GM12801 (cell line): ENCODE measurements at regions not wholly inside any gene's neighbourhood (a gene's known extent, or its start where the extent isn't known, plus 50 kb on each side); places are given as distances from the start of the nearest gene placed in this dataset.

Experiments used
- TF ChIP-seq, protein P1 (sequence below): IDR thresholded peaks from one replicate; pipeline ENCODE4 v1.5.1; 2011; ENCODE audit warnings: control low read depth; ENCODE audit not compliant: insufficient read length; ENCODE audit errors: extremely low read depth

DNA sequence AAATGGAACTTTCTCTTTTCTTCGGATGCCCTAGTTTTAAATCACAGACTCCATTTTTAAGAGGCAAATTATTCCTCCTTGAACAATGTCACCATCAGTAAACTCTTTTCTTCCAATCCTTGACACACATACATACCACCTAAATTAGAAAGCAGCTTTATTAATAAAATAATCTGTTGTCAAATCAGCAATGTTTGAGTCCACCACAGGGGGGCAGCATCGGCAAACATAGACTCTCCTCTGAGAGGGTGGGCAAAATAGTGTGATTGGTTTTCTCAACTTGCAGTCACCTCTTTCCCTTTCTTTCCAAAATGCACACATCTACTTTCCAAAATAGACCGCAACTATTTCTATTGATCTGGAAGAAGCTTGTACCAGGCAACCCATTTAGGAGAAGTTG lies 438.4 kb upstream of the OR4E1 start:
- TF ChIP-seq, protein P1, sequence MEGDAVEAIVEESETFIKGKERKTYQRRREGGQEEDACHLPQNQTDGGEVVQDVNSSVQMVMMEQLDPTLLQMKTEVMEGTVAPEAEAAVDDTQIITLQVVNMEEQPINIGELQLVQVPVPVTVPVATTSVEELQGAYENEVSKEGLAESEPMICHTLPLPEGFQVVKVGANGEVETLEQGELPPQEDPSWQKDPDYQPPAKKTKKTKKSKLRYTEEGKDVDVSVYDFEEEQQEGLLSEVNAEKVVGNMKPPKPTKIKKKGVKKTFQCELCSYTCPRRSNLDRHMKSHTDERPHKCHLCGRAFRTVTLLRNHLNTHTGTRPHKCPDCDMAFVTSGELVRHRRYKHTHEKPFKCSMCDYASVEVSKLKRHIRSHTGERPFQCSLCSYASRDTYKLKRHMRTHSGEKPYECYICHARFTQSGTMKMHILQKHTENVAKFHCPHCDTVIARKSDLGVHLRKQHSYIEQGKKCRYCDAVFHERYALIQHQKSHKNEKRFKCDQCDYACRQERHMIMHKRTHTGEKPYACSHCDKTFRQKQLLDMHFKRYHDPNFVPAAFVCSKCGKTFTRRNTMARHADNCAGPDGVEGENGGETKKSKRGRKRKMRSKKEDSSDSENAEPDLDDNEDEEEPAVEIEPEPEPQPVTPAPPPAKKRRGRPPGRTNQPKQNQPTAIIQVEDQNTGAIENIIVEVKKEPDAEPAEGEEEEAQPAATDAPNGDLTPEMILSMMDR: no peak

DNA sequence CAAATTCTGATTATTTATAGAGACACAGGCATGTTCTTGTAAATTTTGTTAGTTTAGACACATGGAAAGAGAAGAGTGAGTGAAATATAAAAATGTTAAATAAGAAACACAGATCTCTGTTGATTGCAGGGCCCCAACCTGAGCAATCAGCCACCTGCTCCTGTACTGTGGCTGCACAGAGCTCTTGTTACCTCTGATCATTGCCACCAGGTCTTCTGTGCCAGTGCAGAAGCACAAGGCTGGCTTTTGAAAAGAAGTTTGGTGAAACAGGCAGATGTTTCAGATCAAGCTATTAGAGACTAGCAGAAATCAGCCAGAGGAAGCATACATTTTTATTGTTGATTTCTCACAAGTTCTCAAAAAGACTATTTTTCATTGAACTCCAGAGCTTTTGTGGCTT lies 434.1 kb upstream of the OR4E1 start:
- TF ChIP-seq, protein P1: no peak

DNA sequence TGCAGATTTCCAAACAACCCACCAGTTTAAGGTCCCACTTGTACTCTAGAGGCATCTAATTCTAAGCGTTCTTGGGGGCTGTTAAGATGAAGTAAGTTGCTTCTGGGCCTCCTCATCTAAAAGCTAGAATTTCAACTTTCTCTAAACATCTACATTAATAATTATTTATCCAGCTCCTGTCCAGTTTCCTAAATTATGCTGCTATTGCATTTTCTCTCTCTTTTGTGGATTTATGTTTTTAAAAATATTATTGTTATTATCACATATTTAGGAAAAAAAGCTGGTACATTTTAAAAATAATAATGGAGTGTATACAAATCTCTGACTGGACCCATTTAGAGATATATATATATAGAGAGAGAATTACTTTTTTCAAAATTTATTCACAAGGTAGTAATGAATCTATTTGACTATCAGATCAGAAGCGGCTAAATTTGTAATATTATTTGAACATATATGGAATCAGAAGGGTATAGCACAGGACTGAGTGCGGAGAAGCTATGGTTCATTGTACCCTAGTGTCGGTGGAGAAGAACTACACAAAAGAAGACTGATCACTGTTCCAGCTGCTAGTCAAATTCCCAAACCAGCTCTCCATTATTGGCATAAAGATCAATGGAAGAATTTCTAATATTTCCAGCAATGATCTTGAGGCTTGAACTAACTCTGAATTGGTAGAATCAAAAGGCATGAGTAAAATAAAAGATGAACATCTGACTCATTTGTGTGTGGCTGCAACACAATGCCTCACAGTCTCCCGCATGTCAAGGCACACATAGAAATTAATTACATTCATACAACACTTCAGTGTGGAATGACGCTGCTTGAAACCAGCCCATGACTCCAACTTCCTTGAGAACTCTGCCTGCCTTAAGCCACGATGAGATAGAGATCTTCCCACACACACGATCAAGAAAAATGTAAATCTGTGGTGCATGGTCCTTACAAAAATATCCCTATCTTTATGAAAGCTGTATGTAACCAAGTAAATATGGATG lies 433.4 kb upstream of the OR4E1 start:
- TF ChIP-seq, protein P1: no peak

DNA sequence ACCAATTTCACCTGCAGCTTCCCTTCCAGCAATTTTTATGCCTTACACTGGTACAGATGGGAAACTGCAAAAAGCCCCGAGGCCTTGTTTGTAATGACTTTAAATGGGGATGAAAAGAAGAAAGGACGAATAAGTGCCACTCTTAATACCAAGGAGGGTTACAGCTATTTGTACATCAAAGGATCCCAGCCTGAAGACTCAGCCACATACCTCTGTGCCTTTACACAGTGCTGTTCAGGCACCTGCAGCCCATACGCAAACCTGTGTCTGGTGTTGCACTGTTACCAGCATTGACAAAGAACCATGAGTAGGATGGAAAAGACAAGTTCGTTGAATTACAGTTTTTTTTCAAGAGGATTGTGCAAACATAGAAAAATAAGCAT lies 432.0 kb upstream of the OR4E1 start:
- TF ChIP-seq, protein P1: no peak

DNA sequence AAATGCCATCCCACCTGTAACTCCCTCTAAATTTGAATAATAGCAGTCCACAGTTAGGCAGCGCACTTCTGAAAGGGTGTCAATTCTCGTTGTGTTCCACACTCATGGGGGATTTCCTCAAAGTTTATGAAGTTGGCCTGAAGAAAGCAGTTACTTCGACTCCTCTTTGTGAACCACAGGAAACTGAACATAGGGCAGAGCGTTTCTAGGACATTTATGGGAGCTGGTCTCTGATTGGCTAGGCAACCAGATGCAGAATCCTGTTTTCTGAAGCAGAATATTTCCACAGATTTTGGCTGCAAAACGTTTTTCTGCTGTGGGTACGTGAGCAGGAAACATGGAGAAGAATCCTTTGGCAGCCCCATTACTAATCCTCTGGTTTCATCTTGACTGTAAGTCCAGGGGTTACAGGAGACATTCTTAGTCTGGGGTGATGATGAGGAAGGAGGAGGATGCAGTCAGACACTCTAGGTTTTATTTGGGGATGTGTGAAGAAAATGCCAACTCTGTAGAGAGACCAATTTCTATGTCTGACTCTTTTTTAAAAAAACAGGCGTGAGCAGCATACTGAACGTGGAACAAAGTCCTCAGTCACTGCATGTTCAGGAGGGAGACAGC lies 431.5 kb upstream of the OR4E1 start:
- TF ChIP-seq, protein P1: no peak

DNA sequence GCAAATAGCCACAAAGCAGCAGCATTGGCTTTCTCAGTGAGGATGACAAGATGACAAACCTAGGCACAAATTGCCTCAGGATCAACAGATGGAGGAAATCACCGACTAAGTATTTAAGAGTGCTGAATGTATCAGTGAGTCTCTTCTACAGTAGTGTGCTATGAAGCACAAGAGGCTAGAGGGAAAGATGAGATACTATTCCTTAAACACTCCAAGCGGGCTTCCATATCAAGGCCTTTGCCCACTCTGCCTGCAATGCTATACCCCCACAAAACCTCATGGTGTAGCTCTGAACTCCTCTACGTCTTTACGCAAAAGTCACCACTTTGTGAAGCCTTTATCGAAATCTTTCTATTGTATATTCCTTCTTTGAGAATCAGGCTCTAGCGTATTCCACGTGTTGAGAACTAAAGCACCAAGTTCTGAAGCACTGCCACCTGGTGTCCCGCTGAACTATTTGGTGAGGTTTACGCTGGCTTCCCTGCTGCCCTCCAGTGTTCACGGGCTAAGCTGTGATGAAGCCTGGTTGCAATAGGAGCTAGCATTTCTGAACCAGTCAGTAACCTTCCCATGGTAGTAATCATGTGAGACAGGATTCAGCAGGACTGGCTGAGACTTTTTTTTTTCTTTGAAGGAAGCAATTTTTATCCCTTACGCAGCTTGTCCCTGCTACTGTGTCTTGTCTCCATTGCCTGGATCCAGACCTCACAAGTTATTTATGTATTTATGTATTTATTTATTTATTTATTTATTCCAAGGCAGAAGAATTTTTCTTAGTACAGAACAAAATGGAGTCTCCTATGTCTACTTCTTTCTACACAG lies 426.5 kb upstream of the OR4E1 start:
- TF ChIP-seq, protein P1: no peak

DNA sequence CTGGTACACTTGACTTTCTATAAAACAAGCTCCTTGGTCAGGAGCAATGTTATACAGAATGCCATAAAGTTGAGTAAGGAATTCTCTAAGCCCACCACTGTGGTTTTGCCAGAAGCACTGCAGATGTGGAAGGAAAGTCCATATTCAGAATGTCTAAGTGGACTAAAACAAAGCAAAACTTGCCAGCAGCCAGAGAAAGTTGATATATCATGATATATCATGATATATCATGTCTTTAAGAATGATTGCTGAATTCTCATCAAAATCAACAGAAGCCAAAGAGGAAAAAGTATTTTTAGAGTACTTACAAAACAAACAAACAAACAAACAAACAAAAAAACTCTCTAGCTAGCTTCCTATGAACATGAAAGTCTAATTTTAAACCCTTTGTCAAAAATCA lies 424.8 kb upstream of the OR4E1 start:
- TF ChIP-seq, protein P1: no peak
